ENCODE measurements at regions not wholly inside any gene's neighbourhood (a gene's known extent, or its start where the extent isn't known, plus 50 kb on each side); places are given as distances from the start of the nearest gene placed in this dataset.

GRCh38 chr5:173396311-173396993, 68.2 kb upstream of the STC2 start:
- TF ChIP-seq CTCF (IDR thresholded peaks at IDR 0.05; ENCODE audit: extremely low read depth in 1 of 2, insufficient read depth in 1 of 2, low read depth in 1 of 2, low read length in 2 of 2), result no peak
- TF ChIP-seq POLR2A (IDR thresholded peaks at IDR 0.05; ENCODE audit: low read depth, low read length), result no peak
- no peak for TF ChIP-seq POLR2AphosphoS5 (IDR thresholded peaks at IDR 0.05; ENCODE audit: insufficient read depth, low read depth, low read length)
- TF ChIP-seq MAX (IDR thresholded peaks at IDR 0.05; ENCODE audit: insufficient read depth, insufficient read length), result no peak
- TF ChIP-seq EZH2 (IDR thresholded peaks at IDR 0.05; ENCODE audit: borderline replicate concordance, low read depth, low read length, severe bottlenecking), result no peak
- no peak for TF ChIP-seq MYC (IDR thresholded peaks at IDR 0.05; ENCODE audit: low read depth, low read length)
